ENCODE measurements at regions not wholly inside any gene's neighbourhood (a gene's known extent, or its start where the extent isn't known, plus 50 kb on each side); places are given as distances from the start of the nearest gene placed in this dataset.

DNA sequence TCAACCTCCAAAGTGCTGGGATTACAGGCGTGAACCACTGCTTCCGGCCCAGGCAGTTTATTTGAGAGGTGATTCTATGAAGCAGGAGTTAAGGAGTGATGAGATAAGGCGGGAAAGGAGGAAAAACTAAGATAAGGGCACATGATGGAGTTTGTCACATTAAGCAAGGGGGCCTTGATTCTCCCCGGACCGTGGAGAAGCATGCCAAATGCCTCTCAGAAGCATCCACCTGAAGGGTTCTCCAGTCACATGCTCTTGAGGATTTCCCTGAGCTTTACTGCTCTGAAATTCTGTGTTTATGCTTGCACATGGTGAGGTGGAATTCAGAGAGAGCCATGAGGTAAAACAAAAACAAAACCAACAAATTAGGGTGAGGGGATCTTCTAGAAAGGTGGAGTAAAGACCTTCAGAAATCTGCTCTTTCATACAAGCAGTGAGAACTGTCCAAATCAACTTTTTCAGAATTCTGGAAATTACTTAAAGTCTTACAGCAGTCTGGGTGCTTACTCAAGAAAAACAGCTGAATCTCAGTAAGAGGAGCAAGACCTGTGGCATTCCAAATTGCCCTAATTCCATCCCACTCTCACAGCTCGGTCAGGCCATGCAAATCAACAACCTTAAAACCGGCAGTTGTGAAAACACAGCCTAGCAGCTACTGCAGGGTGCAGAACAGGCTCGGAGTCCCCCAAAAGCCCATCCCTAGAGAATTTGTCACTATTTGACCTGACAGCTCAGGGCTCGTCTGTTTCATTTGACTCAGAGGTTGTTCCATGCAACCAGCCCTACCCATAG is 69.1 kb upstream of the CTLA4 start:
- intact Hi-C loops (cut with DNase I), result no loop called here
- ATAC-seq (no peak), DNase-seq (no peak)
- Histone ChIP-seq H3K4me1 (peaks cover 16% of the 10 kb centered on the region), H3K36me3 (no peaks in the 10 kb centered on the region), H3K27me3 (ENCODE audit: low read depth) (no peaks in the 10 kb centered on the region), H3K9me3 (no peaks in the 10 kb centered on the region), H3K4me3 (no peak overlapping the region), H3K27ac (no peak overlapping the region)
- no peak for TF ChIP-seq CTCF (IDR thresholded peaks at IDR 0.05)

DNA sequence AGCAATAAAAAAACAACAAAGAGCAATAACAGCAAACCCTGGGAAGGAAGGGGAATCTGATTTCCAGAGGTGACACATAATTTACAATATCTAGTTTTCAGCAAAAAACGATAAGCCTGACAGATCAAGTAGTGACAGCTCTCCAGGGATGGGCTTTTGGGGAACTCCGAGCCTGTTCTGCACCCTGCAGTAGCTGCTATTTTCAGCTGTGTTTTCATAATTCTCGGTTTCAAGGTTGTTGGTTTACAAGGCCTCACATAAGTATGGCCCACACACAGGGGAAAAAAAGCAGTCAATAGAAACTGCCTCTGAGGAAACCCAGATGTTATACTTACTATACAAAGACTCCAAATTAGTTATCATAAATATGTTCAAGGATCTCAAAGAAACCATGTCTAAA is 67.7 kb upstream of the CTLA4 start:
- no peak overlapping the region for H3K27ac ChIP-seq
- H3K4me1 ChIP-seq, result peaks cover 21% of the 10 kb centered on the region
- no peaks in the 10 kb centered on the region for H3K9me3 ChIP-seq
- ATAC-seq (no peak), DNase-seq (no peak)
- no peaks in the 10 kb centered on the region for H3K36me3 ChIP-seq
- intact Hi-C loops (cut with DNase I), result no loop called here
- no peaks in the 10 kb centered on the region for H3K27me3 ChIP-seq (ENCODE audit: low read depth)
- no peak overlapping the region for H3K4me3 ChIP-seq
- no peak for TF ChIP-seq CTCF (IDR thresholded peaks at IDR 0.05)

- DNase-seq (no peak), ATAC-seq (no peak)
- Histone ChIP-seq H3K9me3 (peaks cover under 1% of the 10 kb centered on the region), H3K4me3 (no peak overlapping the region), H3K27ac (no peak overlapping the region), H3K4me1 (peaks cover 21% of the 10 kb centered on the region), H3K36me3 (no peaks in the 10 kb centered on the region), H3K27me3 (ENCODE audit: low read depth) (no peaks in the 10 kb centered on the region)
- no peak for TF ChIP-seq CTCF (IDR thresholded peaks at IDR 0.05)
- intact Hi-C loops (cut with DNase I), result no loop called here
Observed at GRCh38 chr2:203800783-203801182, 66.8 kb upstream of the CTLA4 start.

DNA sequence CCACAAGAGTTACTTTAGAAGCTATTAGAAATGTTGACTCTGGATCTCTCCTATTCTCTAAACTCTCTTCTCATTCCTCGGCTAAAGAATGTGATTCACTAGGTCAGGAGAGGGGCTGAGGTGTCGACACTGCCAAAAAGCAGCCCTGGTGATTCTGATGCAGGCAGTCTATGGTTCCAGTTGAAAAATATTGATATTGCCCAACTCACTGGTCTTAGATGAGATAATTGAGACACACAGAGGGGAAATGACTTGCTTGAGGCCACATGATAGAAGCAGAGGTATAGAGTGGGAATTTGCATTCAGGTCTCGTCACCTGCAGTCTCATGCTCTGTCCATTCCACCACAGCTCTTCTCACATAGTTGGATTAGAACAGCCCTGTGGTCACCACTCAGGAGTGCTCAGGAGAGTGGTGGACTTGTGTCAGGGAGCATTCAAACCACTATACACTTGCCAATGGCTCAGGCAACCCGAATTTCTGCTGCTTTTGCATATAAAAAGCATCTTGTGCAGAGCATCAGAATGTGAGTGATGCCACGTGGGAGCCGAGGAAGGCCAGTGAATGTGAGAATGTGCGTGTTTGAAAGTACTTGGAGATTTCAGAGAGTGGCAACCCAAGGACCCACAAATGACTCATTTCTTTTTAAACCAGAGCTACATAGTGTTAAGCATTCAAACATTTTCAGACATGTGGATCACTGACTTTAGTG is 65.1 kb upstream of the CTLA4 start:
- TF ChIP-seq CTCF (IDR thresholded peaks at IDR 0.05), result no peak
- DNase-seq (no peak), ATAC-seq (peak; percentile 38 to 45)
- H3K27me3 ChIP-seq (ENCODE audit: low read depth), result no peaks in the 10 kb centered on the region
- peaks cover 13% of the 10 kb centered on the region for H3K4me1 ChIP-seq
- H3K36me3 ChIP-seq, result no peaks in the 10 kb centered on the region
- peaks cover 4% of the 10 kb centered on the region for H3K9me3 ChIP-seq
- H3K27ac ChIP-seq, result no peak overlapping the region
- intact Hi-C loops (cut with DNase I), result no loop called here
- H3K4me3 ChIP-seq, result no peak overlapping the region

DNA sequence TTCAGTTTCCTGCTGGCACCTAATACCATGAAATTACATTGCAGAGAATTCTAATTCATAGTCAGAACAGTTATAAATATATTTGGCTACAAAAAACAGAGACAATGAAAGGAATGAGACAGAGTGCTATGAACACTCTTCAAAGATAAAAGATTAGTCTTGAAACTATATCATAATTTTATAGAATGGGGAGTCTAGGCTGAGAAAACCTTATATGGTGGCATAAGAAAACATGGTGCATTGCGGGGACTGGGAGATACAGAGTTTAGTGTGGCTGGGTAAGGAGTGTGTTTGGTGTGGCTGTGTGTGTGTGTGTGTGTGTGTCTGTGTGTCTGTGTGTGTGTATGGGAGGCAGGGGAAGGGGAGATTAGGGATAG is 64.5 kb upstream of the CTLA4 start:
- DNase-seq (no peak), ATAC-seq (no peak)
- H3K27ac ChIP-seq, result no peak overlapping the region
- H3K27me3 ChIP-seq (ENCODE audit: low read depth), result no peaks in the 10 kb centered on the region
- no peaks in the 10 kb centered on the region for H3K36me3 ChIP-seq
- intact Hi-C loops (cut with DNase I), result no loop called here
- peaks cover 16% of the 10 kb centered on the region for H3K4me1 ChIP-seq
- peaks cover 4% of the 10 kb centered on the region for H3K9me3 ChIP-seq
- no peak overlapping the region for H3K4me3 ChIP-seq
- TF ChIP-seq CTCF (IDR thresholded peaks at IDR 0.05), result no peak
